CD4-positive, alpha-beta memory T cell (primary cell): ENCODE measurements at regions not wholly inside any gene's neighbourhood (a gene's known extent, or its start where the extent isn't known, plus 50 kb on each side); places are given as distances from the start of the nearest gene placed in this dataset.

Experiments used
- CTCF ChIA-PET: fragments of 350-600 bp; sonication (Branson Sonifier 250); formaldehyde crosslinking; loops from one replicate; lab custom pipeline; 2021; ENCODE audit warnings: inconsistent platforms; ENCODE audit not compliant: partially characterized antibody; lab: Charles Lee
- POLR2A ChIA-PET: fragments of 350-600 bp; sonication (Branson Sonifier 250); formaldehyde crosslinking; loops from one replicate; lab custom pipeline; 2021; ENCODE audit not compliant: partially characterized antibody; lab: Charles Lee
- DNase-seq, 5 donors: peaks; one replicate each; pipeline versions ENCODE4 v3.0.0 to v3.0.0-alpha.2; 2020 to 2022; ENCODE audit warnings: mixed read lengths in 1 of 5
- H3K27ac ChIP-seq: one replicate; pipeline ENCODE4 v1.7.0; 2013; ENCODE audit warnings: low read depth, low read length
- H3K27me3 ChIP-seq: 2 replicates; pipeline ENCODE4 v1.7.0; 2013; ENCODE audit warnings: mild to moderate bottlenecking, low read length, moderate library complexity; ENCODE audit not compliant: insufficient read depth
- H3K36me3 ChIP-seq: 2 replicates; pipeline ENCODE4 v1.7.0; 2013; ENCODE audit warnings: mild to moderate bottlenecking, low read length, moderate library complexity; ENCODE audit not compliant: insufficient read depth
- H3K4me1 ChIP-seq: 2 replicates; pipeline ENCODE4 v1.7.0; 2013; ENCODE audit warnings: mild to moderate bottlenecking, low read length, moderate library complexity; ENCODE audit not compliant: insufficient read depth
- H3K4me3 ChIP-seq, 2 donors: one replicate each; pipeline ENCODE4 v1.7.0; 2013; ENCODE audit warnings: low read length in 2 of 2, mild to moderate bottlenecking in 1 of 2
- H3K9me3 ChIP-seq, 2 donors: one replicate each; pipeline ENCODE4 v1.7.0; 2013; ENCODE audit warnings: low read length in 2 of 2, control low read depth in 1 of 2; ENCODE audit not compliant: control insufficient read depth in 1 of 2
- H3K27ac Mint-ChIP-seq, 7 donors: one replicate each; pipeline ENCODE4 v1.8.0; 2020 to 2021; ENCODE audit warnings: mixed read lengths in 7 of 7, mild to moderate bottlenecking in 6 of 7, inconsistent platforms in 3 of 7, moderate library complexity in 3 of 7
- H3K27me3 Mint-ChIP-seq, 2 donors: one replicate each; pipeline ENCODE4 v1.8.0; 2020 to 2021; ENCODE audit warnings: mixed read lengths in 2 of 2
- H3K36me3 Mint-ChIP-seq, 2 donors: one replicate each; pipeline ENCODE4 v1.8.0; 2020 to 2021; ENCODE audit warnings: mixed read lengths in 2 of 2, inconsistent platforms in 1 of 2, mild to moderate bottlenecking in 1 of 2
- H3K4me1 Mint-ChIP-seq, 4 donors: one replicate each; pipeline ENCODE4 v1.8.0; 2020 to 2021; ENCODE audit warnings: mixed read lengths in 4 of 4, mild to moderate bottlenecking in 1 of 4
- H3K4me3 Mint-ChIP-seq, 8 donors: one replicate each; pipeline ENCODE4 v1.8.0; 2020 to 2021; ENCODE audit warnings: mixed read lengths in 8 of 8, mild to moderate bottlenecking in 7 of 8, moderate library complexity in 6 of 8, inconsistent platforms in 3 of 8
- H3K9me3 Mint-ChIP-seq, 8 donors: one replicate each; pipeline ENCODE4 v1.8.0; 2020 to 2021; ENCODE audit warnings: mixed read lengths in 8 of 8, mild to moderate bottlenecking in 5 of 8, inconsistent platforms in 3 of 8, moderate library complexity in 1 of 8
- intact Hi-C: fragments of 100-400 bp; cut with micrococcal nuclease; formaldehyde crosslinking; loops from one replicate; pipeline ENCODE4 v1.15.1; 2023

GRCh38 chr1:30052178-30052577 is 671.2 kb downstream of the MATN1 start:
- ChIA-PET POLR2A (no interaction called here), CTCF (no interaction called here)
- intact Hi-C loops: no loop called here

GRCh38 chr1:30051777-30052176 is 671.6 kb downstream of the MATN1 start:
- intact Hi-C loops: no loop called here

More at GRCh38 chr1:30052178-30052577, 671.2 kb downstream of the MATN1 start:
- Histone ChIP-seq H3K9me3 (no peaks in the 10 kb centered on the region), H3K27me3 (peaks cover under 1% of the 10 kb centered on the region), H3K4me1 (no peaks in the 10 kb centered on the region), H3K27ac (no peak overlapping the region), H3K4me3 (no peak overlapping the region), H3K36me3 (no peaks in the 10 kb centered on the region)
- Mint-ChIP-seq H3K27ac (no peak overlapping the region), H3K4me3 (no peak overlapping the region), H3K9me3 (peaks cover 0 to 1% (median 0%) of the 10 kb centered on the region in 8 donors), H3K36me3 (no peaks in the 10 kb centered on the region), H3K27me3 (peaks cover 14 to 36% of the 10 kb centered on the region in 2 donors), H3K4me1 (no peaks in the 10 kb centered on the region)
- no peak for DNase-seq

GRCh38 chr1:30049748-30050296 is 673.6 kb downstream of the MATN1 start:
- no peak overlapping the region for H3K4me3 ChIP-seq
- H3K27me3 ChIP-seq: no peaks in the 10 kb centered on the region
- H3K36me3 Mint-ChIP-seq: no peaks in the 10 kb centered on the region
- no peaks in the 10 kb centered on the region for H3K4me1 ChIP-seq
- no peaks in the 10 kb centered on the region for H3K4me1 Mint-ChIP-seq
- no peak overlapping the region for H3K27ac ChIP-seq
- no peak for DNase-seq
- no peak overlapping the region for H3K4me3 Mint-ChIP-seq
- CTCF ChIA-PET: no interaction called here
- H3K27ac Mint-ChIP-seq: no peak overlapping the region
- no peaks in the 10 kb centered on the region for H3K9me3 ChIP-seq
- peaks cover 12 to 32% of the 10 kb centered on the region in 2 donors for H3K27me3 Mint-ChIP-seq
- POLR2A ChIA-PET: no interaction called here
- no peaks in the 10 kb centered on the region for H3K36me3 ChIP-seq
- H3K9me3 Mint-ChIP-seq: peaks cover 0 to 1% (median 0%) of the 10 kb centered on the region in 8 donors
- intact Hi-C loops: no loop called here

More at GRCh38 chr1:30051777-30052176, 671.6 kb downstream of the MATN1 start:
- Mint-ChIP-seq H3K4me3 (no peak overlapping the region), H3K27ac (no peak overlapping the region), H3K4me1 (no peaks in the 10 kb centered on the region), H3K9me3 (peaks cover 0 to 1% (median 0%) of the 10 kb centered on the region in 8 donors), H3K36me3 (no peaks in the 10 kb centered on the region), H3K27me3 (peaks cover 14 to 36% of the 10 kb centered on the region in 2 donors)
- Histone ChIP-seq H3K27ac (no peak overlapping the region), H3K36me3 (no peaks in the 10 kb centered on the region), H3K9me3 (no peaks in the 10 kb centered on the region), H3K27me3 (no peaks in the 10 kb centered on the region), H3K4me3 (no peak overlapping the region), H3K4me1 (no peaks in the 10 kb centered on the region)
- POLR2A ChIA-PET: no interaction called here
- CTCF ChIA-PET: no interaction called here
- no peak for DNase-seq

DNA sequence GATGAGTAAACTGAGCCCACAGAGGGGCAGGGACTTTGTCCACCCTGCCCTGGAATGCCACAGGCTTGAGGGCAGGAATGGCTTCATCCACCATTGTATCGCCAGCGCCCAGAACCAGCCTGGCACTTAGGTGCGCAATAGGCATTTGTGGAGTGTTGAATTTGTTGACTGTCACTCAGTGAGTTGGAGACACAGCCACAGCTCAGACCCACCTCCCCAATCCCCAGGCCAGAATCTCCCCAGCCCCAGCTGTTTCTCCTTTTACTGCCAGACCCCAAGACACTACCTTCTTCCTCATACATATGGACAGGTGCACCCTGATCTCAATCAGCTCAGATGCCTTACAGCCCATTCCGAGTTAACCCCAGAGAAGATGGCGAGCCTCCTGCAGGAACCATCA is 674.5 kb downstream of the MATN1 start:
- no peaks in the 10 kb centered on the region for H3K36me3 ChIP-seq
- H3K4me3 ChIP-seq: no peak overlapping the region
- H3K27me3 Mint-ChIP-seq: peaks cover 13 to 34% of the 10 kb centered on the region in 2 donors
- CTCF ChIA-PET: no interaction called here
- intact Hi-C loops: no loop called here
- H3K9me3 Mint-ChIP-seq: peaks cover 0 to 1% (median 0%) of the 10 kb centered on the region in 8 donors
- H3K4me1 Mint-ChIP-seq: peaks cover 0 to 3% (median 1%) of the 10 kb centered on the region in 4 donors
- H3K36me3 Mint-ChIP-seq: no peaks in the 10 kb centered on the region
- no peaks in the 10 kb centered on the region for H3K27me3 ChIP-seq
- no peak overlapping the region for H3K27ac Mint-ChIP-seq
- H3K4me1 ChIP-seq: no peaks in the 10 kb centered on the region
- POLR2A ChIA-PET: no interaction called here
- H3K4me3 Mint-ChIP-seq: no peak overlapping the region
- no peak overlapping the region for H3K27ac ChIP-seq
- DNase-seq: no peak
- H3K9me3 ChIP-seq: no peaks in the 10 kb centered on the region

- H3K9me3 ChIP-seq: no peaks in the 10 kb centered on the region
Observed at GRCh38 chr1:30047576-30047975, 675.8 kb downstream of the MATN1 start.

GRCh38 chr1:30046751-30047150 is 676.6 kb downstream of the MATN1 start:
- H3K36me3 ChIP-seq: no peaks in the 10 kb centered on the region
- Mint-ChIP-seq H3K27me3 (peaks cover 9 to 28% of the 10 kb centered on the region in 2 donors), H3K4me1 (peaks cover 0 to 9% (median 2%) of the 10 kb centered on the region in 4 donors), H3K36me3 (no peaks in the 10 kb centered on the region), H3K9me3 (no peaks in the 10 kb centered on the region), H3K27ac (no peak overlapping the region), H3K4me3 (no peak overlapping the region)
- POLR2A ChIA-PET: no interaction called here
- no peaks in the 10 kb centered on the region for H3K4me1 ChIP-seq
- no peaks in the 10 kb centered on the region for H3K27me3 ChIP-seq
- H3K9me3 ChIP-seq: no peaks in the 10 kb centered on the region
- H3K4me3 ChIP-seq: no peak overlapping the region
- CTCF ChIA-PET: no interaction called here
- no peak for DNase-seq
- intact Hi-C loops: no loop called here
- no peak overlapping the region for H3K27ac ChIP-seq

More at GRCh38 chr1:30047576-30047975, 675.8 kb downstream of the MATN1 start:
- Mint-ChIP-seq H3K36me3 (no peaks in the 10 kb centered on the region), H3K27me3 (peaks cover 9 to 30% of the 10 kb centered on the region in 2 donors), H3K4me1 (peaks cover 0 to 9% (median 2%) of the 10 kb centered on the region in 4 donors), H3K27ac (no peak overlapping the region), H3K4me3 (no peak overlapping the region), H3K9me3 (no peaks in the 10 kb centered on the region)
- ChIA-PET POLR2A (no interaction called here), CTCF (no interaction called here)
- H3K4me3 ChIP-seq: no peak overlapping the region
- no peaks in the 10 kb centered on the region for H3K4me1 ChIP-seq
- H3K27ac ChIP-seq: no peak overlapping the region
- no peak for DNase-seq
- H3K36me3 ChIP-seq: no peaks in the 10 kb centered on the region
- intact Hi-C loops: no loop called here
- H3K27me3 ChIP-seq: no peaks in the 10 kb centered on the region

- ChIA-PET CTCF (no interaction called here), POLR2A (no interaction called here)
- intact Hi-C loops: no loop called here
- no peak for DNase-seq
- no peak overlapping the region for H3K4me3 Mint-ChIP-seq
- no peak overlapping the region for H3K27ac Mint-ChIP-seq
- H3K27me3 Mint-ChIP-seq: peaks cover 7 to 25% of the 10 kb centered on the region in 2 donors
- Histone ChIP-seq H3K4me1 (no peaks in the 10 kb centered on the region), H3K27me3 (no peaks in the 10 kb centered on the region), H3K9me3 (no peaks in the 10 kb centered on the region), H3K27ac (no peak overlapping the region), H3K4me3 (no peak overlapping the region), H3K36me3 (no peaks in the 10 kb centered on the region)
- no peaks in the 10 kb centered on the region for H3K36me3 Mint-ChIP-seq
- no peaks in the 10 kb centered on the region for H3K9me3 Mint-ChIP-seq
- peaks cover 0 to 9% (median 3%) of the 10 kb centered on the region in 4 donors for H3K4me1 Mint-ChIP-seq
Observed at GRCh38 chr1:30045304-30046090, 677.9 kb downstream of the MATN1 start.
